ENCODE measurements at regions not wholly inside any gene's neighbourhood (a gene's known extent, or its start where the extent isn't known, plus 50 kb on each side); places are given as distances from the start of the nearest gene placed in this dataset.

GRCh38 chr3:18745472-18745871, 320.3 kb upstream of the SATB1 start:
- TF ChIP-seq CTCF (IDR thresholded peaks at IDR 0.05): no peak
- TF ChIP-seq POLR2AphosphoS5 (IDR thresholded peaks at IDR 0.05): no peak

Data from suprapubic skin (tissue), 3 donors.